ENCODE measurements at regions not wholly inside any gene's neighbourhood (a gene's known extent, or its start where the extent isn't known, plus 50 kb on each side); places are given as distances from the start of the nearest gene placed in this dataset.

- no peak for TF ChIP-seq CTCF (IDR thresholded peaks at IDR 0.05; ENCODE audit: borderline replicate concordance, extremely low read depth, low read length, poor library complexity, severe bottlenecking)
- no peak for TF ChIP-seq EZH2 (IDR thresholded peaks at IDR 0.05; ENCODE audit: borderline replicate concordance, low read depth, low read length, severe bottlenecking)
Observed at GRCh38 chr11:109140426-109140825, 281.6 kb upstream of the C11orf87 start.
